Uterus (tissue), 2 donors: ENCODE measurements at regions not wholly inside any gene's neighbourhood (a gene's known extent, or its start where the extent isn't known, plus 50 kb on each side); places are given as distances from the start of the nearest gene placed in this dataset.
"Not testable (repeated sequence)": the region's sequence is repeated elsewhere in the genome, so short reads cannot be mapped to it uniquely, and the experiment has no call there.

ENCODE experiments used
- POLR2A ChIP-seq, 2 donors: fragments of 450-650 bp; IDR thresholded peaks; one replicate each; pipeline ENCODE4 v1.6.1; 2016; ENCODE audit warnings: antibody characterized with exemption in 2 of 2, mild to moderate bottlenecking in 1 of 2, moderate library complexity in 1 of 2
- TF ChIP-seq, protein P1 (sequence below), 4 experiments: fragments of 200-600 bp in 2 of 4; fragments of 450-650 bp in 2 of 4; sonication (generic) in 2 of 4; IDR thresholded peaks; one replicate each; pipeline ENCODE4 v1.5.1; 2016 to 2019; ENCODE audit warnings: antibody characterized with exemption in 4 of 4, mild to moderate bottlenecking in 2 of 4, moderate library complexity in 1 of 4

DNA sequence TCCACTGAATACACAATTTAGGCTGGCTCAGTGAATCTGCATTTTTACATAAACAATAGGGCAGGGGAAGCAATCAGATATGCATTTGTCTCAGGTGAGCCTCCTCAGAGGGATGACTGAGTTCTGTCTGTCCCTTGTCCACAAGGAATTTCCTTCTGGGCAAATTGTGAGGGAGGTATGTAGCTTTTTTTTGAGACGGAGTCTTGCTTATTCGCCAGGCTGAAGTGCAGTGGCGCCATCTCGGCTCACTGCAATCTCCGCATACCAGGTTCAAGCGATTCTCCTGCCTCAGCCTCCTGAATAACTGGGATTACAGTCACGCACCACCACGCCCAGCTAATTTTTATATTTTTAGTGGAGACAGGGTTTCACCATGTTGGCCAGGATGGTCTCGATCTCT is 64.6 kb downstream of the RESF1 start:
- TF ChIP-seq, protein P1, sequence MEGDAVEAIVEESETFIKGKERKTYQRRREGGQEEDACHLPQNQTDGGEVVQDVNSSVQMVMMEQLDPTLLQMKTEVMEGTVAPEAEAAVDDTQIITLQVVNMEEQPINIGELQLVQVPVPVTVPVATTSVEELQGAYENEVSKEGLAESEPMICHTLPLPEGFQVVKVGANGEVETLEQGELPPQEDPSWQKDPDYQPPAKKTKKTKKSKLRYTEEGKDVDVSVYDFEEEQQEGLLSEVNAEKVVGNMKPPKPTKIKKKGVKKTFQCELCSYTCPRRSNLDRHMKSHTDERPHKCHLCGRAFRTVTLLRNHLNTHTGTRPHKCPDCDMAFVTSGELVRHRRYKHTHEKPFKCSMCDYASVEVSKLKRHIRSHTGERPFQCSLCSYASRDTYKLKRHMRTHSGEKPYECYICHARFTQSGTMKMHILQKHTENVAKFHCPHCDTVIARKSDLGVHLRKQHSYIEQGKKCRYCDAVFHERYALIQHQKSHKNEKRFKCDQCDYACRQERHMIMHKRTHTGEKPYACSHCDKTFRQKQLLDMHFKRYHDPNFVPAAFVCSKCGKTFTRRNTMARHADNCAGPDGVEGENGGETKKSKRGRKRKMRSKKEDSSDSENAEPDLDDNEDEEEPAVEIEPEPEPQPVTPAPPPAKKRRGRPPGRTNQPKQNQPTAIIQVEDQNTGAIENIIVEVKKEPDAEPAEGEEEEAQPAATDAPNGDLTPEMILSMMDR (IDR thresholded peaks at IDR 0.05) = not testable (repeated sequence)
- TF ChIP-seq POLR2A (IDR thresholded peaks at IDR 0.05) = not testable (repeated sequence)
